ENCODE measurements at regions not wholly inside any gene's neighbourhood (a gene's known extent, or its start where the extent isn't known, plus 50 kb on each side); places are given as distances from the start of the nearest gene placed in this dataset.

DNA sequence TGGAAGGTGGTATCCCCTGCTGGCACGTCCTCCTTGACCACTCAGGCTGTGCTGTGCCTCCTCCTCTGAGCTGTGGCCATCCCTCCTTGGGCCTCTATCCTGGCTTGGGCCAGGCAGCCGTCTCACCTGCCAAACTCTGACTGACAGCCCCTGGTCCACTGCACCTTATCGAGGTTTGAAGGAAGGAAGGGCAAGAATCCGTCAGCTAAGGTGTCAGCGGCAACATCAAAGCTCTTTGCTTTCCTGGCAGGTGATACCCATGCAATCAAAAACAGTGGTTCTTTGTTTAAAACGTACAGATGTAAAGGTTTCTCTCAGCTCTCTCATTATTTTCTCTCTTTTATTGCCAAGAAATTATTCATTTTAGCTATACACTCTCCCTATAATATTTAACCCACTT lies 203.9 kb downstream of the TBXT start:
- Mint-ChIP-seq H3K9me3 (no peaks in the 10 kb centered on the region), H3K4me3 (no peak overlapping the region), H3K27me3 (ENCODE audit: low read depth, poor library complexity) (peaks cover 17% of the 10 kb centered on the region), H3K36me3 (ENCODE audit: low read depth) (no peaks in the 10 kb centered on the region), H3K27ac (no peak overlapping the region), H3K4me1 (peaks cover 12% of the 10 kb centered on the region)
- TF ChIP-seq, protein P1, sequence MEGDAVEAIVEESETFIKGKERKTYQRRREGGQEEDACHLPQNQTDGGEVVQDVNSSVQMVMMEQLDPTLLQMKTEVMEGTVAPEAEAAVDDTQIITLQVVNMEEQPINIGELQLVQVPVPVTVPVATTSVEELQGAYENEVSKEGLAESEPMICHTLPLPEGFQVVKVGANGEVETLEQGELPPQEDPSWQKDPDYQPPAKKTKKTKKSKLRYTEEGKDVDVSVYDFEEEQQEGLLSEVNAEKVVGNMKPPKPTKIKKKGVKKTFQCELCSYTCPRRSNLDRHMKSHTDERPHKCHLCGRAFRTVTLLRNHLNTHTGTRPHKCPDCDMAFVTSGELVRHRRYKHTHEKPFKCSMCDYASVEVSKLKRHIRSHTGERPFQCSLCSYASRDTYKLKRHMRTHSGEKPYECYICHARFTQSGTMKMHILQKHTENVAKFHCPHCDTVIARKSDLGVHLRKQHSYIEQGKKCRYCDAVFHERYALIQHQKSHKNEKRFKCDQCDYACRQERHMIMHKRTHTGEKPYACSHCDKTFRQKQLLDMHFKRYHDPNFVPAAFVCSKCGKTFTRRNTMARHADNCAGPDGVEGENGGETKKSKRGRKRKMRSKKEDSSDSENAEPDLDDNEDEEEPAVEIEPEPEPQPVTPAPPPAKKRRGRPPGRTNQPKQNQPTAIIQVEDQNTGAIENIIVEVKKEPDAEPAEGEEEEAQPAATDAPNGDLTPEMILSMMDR (IDR thresholded peaks at IDR 0.05), result no peak
- no peak for DNase-seq

DNA sequence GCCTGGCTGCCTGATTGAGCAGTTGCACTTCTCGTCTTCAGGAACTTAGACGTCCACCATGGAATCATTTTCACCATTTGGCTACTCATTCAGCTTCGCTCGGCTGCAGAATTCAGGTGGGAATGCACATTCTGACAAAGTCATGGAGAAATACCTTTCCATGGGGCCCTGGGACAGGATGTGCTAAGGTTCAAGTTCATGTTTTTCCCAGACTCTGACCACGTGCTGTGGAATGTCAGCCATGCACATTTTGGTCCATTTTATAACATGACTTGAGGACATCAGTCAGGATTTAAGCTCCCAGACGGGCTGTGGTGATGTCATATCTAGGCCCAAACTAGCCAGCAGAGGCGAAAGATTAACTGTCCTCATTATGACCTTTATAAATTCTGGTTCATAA lies 205.3 kb downstream of the TBXT start:
- peaks cover 12% of the 10 kb centered on the region for H3K4me1 Mint-ChIP-seq
- peaks cover 19% of the 10 kb centered on the region for H3K27me3 Mint-ChIP-seq (ENCODE audit: low read depth, poor library complexity)
- no peak for DNase-seq
- TF ChIP-seq, protein P1 (IDR thresholded peaks at IDR 0.05), result no peak
- H3K36me3 Mint-ChIP-seq (ENCODE audit: low read depth), result no peaks in the 10 kb centered on the region
- no peaks in the 10 kb centered on the region for H3K9me3 Mint-ChIP-seq
- H3K27ac Mint-ChIP-seq, result no peak overlapping the region
- no peak overlapping the region for H3K4me3 Mint-ChIP-seq

DNA sequence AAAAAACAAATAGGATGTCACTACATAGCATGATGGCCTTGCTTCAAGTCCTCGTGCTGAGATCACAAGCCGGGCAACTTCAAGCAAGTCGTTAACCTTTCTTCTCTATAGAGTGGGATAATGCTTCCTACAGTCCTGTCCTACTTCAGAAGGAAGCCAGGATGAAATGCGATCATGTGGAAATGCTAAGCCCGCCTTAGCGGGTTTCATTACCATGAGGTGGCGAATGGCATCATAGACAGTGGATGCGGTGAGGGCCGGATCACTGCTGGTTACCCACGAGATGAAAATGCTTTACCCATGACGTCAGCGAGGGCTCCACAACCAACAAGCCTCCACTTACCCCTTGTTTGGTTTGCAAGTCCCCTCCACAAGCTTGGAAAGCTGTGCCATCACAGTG lies 206.4 kb downstream of the TBXT start:
- no peaks in the 10 kb centered on the region for H3K36me3 Mint-ChIP-seq (ENCODE audit: low read depth)
- H3K4me3 Mint-ChIP-seq, result no peak overlapping the region
- peaks cover 19% of the 10 kb centered on the region for H3K27me3 Mint-ChIP-seq (ENCODE audit: low read depth, poor library complexity)
- no peak overlapping the region for H3K27ac Mint-ChIP-seq
- DNase-seq, result no peak
- peaks cover 12% of the 10 kb centered on the region for H3K4me1 Mint-ChIP-seq
- TF ChIP-seq, protein P1 (IDR thresholded peaks at IDR 0.05), result no peak
- no peaks in the 10 kb centered on the region for H3K9me3 Mint-ChIP-seq

DNA sequence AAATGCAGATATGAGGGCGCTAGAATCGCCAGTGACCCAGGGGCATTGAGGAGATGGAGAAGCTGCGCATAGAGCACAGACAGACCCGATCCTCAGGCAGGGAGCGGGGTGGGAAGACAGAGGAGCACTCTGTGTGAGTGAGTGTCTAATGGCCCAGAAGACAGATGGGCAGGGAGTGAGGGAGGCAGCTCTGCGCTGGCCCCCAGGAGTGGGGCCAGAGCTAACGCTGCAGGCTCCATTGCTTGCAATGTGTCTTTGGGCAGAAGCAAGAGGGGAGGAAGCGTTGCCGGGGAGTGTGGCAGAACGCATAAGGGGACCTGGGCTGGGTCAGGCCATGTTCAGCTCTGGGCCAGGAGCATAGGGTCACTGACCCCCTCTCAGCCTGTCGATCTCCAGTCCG lies 207.0 kb downstream of the TBXT start:
- Mint-ChIP-seq H3K36me3 (ENCODE audit: low read depth) (no peaks in the 10 kb centered on the region), H3K4me1 (peaks cover 12% of the 10 kb centered on the region), H3K27me3 (ENCODE audit: low read depth, poor library complexity) (peaks cover 16% of the 10 kb centered on the region), H3K27ac (no peak overlapping the region), H3K4me3 (no peak overlapping the region), H3K9me3 (no peaks in the 10 kb centered on the region)
- DNase-seq, result no peak
- TF ChIP-seq, protein P1 (IDR thresholded peaks at IDR 0.05), result no peak

DNA sequence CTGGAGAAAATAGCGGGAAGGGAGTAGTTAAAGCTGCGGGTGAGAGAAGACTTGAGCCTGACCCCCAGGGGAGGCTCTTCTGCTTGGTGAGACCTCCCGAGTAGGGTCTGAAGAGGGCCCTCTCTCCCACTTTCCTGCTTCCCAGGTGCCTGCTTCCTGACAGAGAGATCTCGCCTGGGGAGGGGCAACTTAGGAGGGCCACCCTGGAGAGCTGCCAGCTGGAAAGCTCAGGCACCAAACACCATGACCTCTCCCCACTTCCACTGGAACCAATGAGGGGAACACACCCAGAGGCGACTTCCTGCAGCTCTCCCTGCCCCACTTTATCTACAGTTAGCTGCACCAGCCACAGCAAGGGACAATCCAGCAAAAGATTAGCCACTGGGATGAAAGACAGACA lies 208.0 kb downstream of the TBXT start:
- Mint-ChIP-seq H3K4me1 (peaks cover 12% of the 10 kb centered on the region), H3K9me3 (no peaks in the 10 kb centered on the region), H3K27me3 (ENCODE audit: low read depth, poor library complexity) (peaks cover 14% of the 10 kb centered on the region), H3K36me3 (ENCODE audit: low read depth) (no peaks in the 10 kb centered on the region), H3K27ac (no peak overlapping the region), H3K4me3 (no peak overlapping the region)
- DNase-seq, result no peak
- TF ChIP-seq, protein P1 (IDR thresholded peaks at IDR 0.05), result no peak

DNA sequence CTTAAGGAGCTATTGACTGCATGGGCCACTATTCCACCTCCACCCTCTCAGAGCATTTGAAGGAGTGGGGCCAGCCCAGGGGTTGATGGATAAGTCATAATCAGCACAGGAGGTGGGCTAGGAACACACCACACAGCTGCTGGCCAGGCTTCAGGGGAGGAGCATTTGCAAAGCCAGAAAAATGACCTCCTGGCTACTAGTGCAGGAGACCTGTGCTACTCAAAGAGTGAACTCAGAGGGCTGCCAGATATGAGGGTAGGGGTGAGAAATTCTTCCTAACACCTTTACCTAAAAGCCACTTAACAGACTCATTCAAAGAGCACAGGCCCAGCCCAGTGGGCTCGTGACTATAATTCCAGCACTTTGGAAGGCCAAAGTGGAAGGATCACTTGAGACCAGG lies 210.8 kb downstream of the TBXT start:
- H3K9me3 Mint-ChIP-seq, result no peaks in the 10 kb centered on the region

More for the DNA sequence above, 210.8 kb downstream of the TBXT start:
- Mint-ChIP-seq H3K27me3 (ENCODE audit: low read depth, poor library complexity) (peaks cover 8% of the 10 kb centered on the region), H3K4me3 (no peak overlapping the region), H3K4me1 (peaks cover 12% of the 10 kb centered on the region), H3K36me3 (ENCODE audit: low read depth) (no peaks in the 10 kb centered on the region), H3K27ac (no peak overlapping the region)
- TF ChIP-seq, protein P1 (IDR thresholded peaks at IDR 0.05), result no peak
- no peak for DNase-seq
